ENCODE measurements at regions not wholly inside any gene's neighbourhood (a gene's known extent, or its start where the extent isn't known, plus 50 kb on each side); places are given as distances from the start of the nearest gene placed in this dataset.

GRCh38 chr5:8417316-8418048 is 548.5 kb downstream of the MTRR start:
- no peak overlapping the region for H3K27ac Mint-ChIP-seq (ENCODE audit: unreplicated experiment)
- Histone ChIP-seq H3K36me3 (ENCODE audit: control insufficient read depth, insufficient read depth, low read length) (no peaks in the 10 kb centered on the region), H3K27me3 (replicated peaks; ENCODE audit: control insufficient read depth, insufficient read depth, low read length) (no peaks in the 10 kb centered on the region; the same call in 1 of the 2 replicates), H3K9me3 (no peaks in the 10 kb centered on the region), H3K4me3 (ENCODE audit: low read depth, low read length) (no peak overlapping the region), H3K4me1 (no peaks in the 10 kb centered on the region)
- no peak for TF ChIP-seq CTCF (IDR thresholded peaks at IDR 0.05; ENCODE audit: insufficient read depth in 1 of 2, low read depth in 1 of 2, low read length in 1 of 2, severe bottlenecking in 1 of 2, unreplicated experiment in 1 of 2)
- ChIA-PET CTCF (no interaction called here), POLR2A (no interaction called here)
- peaks cover 29% of the 10 kb centered on the region for H3K27me3 Mint-ChIP-seq (ENCODE audit: insufficient read depth, unreplicated experiment)
- no TSS peak for BruUV-seq (replicated peaks)
- intact Hi-C loops (cut with micrococcal nuclease; ENCODE audit: unreplicated experiment) = no loop called here
- no peaks in the 10 kb centered on the region for H3K9me3 Mint-ChIP-seq (ENCODE audit: unreplicated experiment)
- no peak for DNase-seq
- H3K4me3 Mint-ChIP-seq (ENCODE audit: unreplicated experiment) = no peak overlapping the region
- no peaks in the 10 kb centered on the region for H3K4me1 Mint-ChIP-seq (ENCODE audit: low read depth, unreplicated experiment)
- H3K36me3 Mint-ChIP-seq (ENCODE audit: insufficient read depth, unreplicated experiment) = no peaks in the 10 kb centered on the region

GRCh38 chr5:8418049-8418426 is 549.1 kb downstream of the MTRR start:
- Histone ChIP-seq H3K4me1 (no peaks in the 10 kb centered on the region), H3K4me3 (ENCODE audit: low read depth, low read length) (no peak overlapping the region), H3K36me3 (ENCODE audit: control insufficient read depth, insufficient read depth, low read length) (no peaks in the 10 kb centered on the region), H3K9me3 (no peaks in the 10 kb centered on the region), H3K27me3 (replicated peaks; ENCODE audit: control insufficient read depth, insufficient read depth, low read length) (no peaks in the 10 kb centered on the region; the same call in 1 of the 2 replicates)
- no peaks in the 10 kb centered on the region for H3K36me3 Mint-ChIP-seq (ENCODE audit: insufficient read depth, unreplicated experiment)
- CTCF ChIA-PET = no interaction called here
- intact Hi-C loops (cut with micrococcal nuclease; ENCODE audit: unreplicated experiment) = no loop called here
- DNase-seq = no peak
- no peak overlapping the region for H3K4me3 Mint-ChIP-seq (ENCODE audit: unreplicated experiment)
- H3K27me3 Mint-ChIP-seq (ENCODE audit: insufficient read depth, unreplicated experiment) = peaks cover 30% of the 10 kb centered on the region
- TF ChIP-seq CTCF (IDR thresholded peaks at IDR 0.05; ENCODE audit: insufficient read depth in 1 of 2, low read depth in 1 of 2, low read length in 1 of 2, severe bottlenecking in 1 of 2, unreplicated experiment in 1 of 2) = no peak
- H3K9me3 Mint-ChIP-seq (ENCODE audit: unreplicated experiment) = no peaks in the 10 kb centered on the region
- BruUV-seq (replicated peaks) = no TSS peak
- POLR2A ChIA-PET = no interaction called here
- H3K4me1 Mint-ChIP-seq (ENCODE audit: low read depth, unreplicated experiment) = no peaks in the 10 kb centered on the region
- no peak overlapping the region for H3K27ac Mint-ChIP-seq (ENCODE audit: unreplicated experiment)

- no peaks in the 10 kb centered on the region for H3K36me3 Mint-ChIP-seq (ENCODE audit: insufficient read depth, unreplicated experiment)
- H3K27ac Mint-ChIP-seq (ENCODE audit: unreplicated experiment) = no peak overlapping the region
- no peak for DNase-seq
- H3K9me3 ChIP-seq = no peaks in the 10 kb centered on the region
- no peaks in the 10 kb centered on the region for H3K4me1 Mint-ChIP-seq (ENCODE audit: low read depth, unreplicated experiment)
- H3K4me3 Mint-ChIP-seq (ENCODE audit: unreplicated experiment) = no peak overlapping the region
- no peaks in the 10 kb centered on the region for H3K9me3 Mint-ChIP-seq (ENCODE audit: unreplicated experiment)
- no TSS peak for BruUV-seq (replicated peaks)
- H3K4me1 ChIP-seq = no peaks in the 10 kb centered on the region
- peaks cover 5% of the 10 kb centered on the region for H3K27me3 Mint-ChIP-seq (ENCODE audit: insufficient read depth, unreplicated experiment)
- ChIA-PET POLR2A (no interaction called here), CTCF (no interaction called here)
- no peak for TF ChIP-seq CTCF (IDR thresholded peaks at IDR 0.05; ENCODE audit: insufficient read depth in 1 of 2, low read depth in 1 of 2, low read length in 1 of 2, severe bottlenecking in 1 of 2, unreplicated experiment in 1 of 2)
- H3K27me3 ChIP-seq (replicated peaks; ENCODE audit: control insufficient read depth, insufficient read depth, low read length) = no peaks in the 10 kb centered on the region
- no peak overlapping the region for H3K4me3 ChIP-seq (ENCODE audit: low read depth, low read length)
- H3K36me3 ChIP-seq (ENCODE audit: control insufficient read depth, insufficient read depth, low read length) = no peaks in the 10 kb centered on the region
- intact Hi-C loops (cut with micrococcal nuclease; ENCODE audit: unreplicated experiment) = loop anchor here (10.0 kb wide), 1 partner anchor 505 kb away; no protein-coding TSS in a partner anchor
These were observed 561.1 kb downstream of the MTRR start for GRCh38 chr5:8429778-8430758.

Measured in Caco-2 (cell line).